Prostate gland (tissue), 2 donors: ENCODE measurements at regions not wholly inside any gene's neighbourhood (a gene's known extent, or its start where the extent isn't known, plus 50 kb on each side); places are given as distances from the start of the nearest gene placed in this dataset.

Experiments
- DNase-seq: peaks from one replicate; pipeline ENCODE4 v3.0.0-alpha.2; 2019; ENCODE audit warnings: low spot score
- H3K27ac ChIP-seq, 2 donors: fragments of 200-600 bp; sonication (generic); 2 replicates each; pipeline ENCODE4 v1.5.1; 2017 to 2019
- H3K27me3 ChIP-seq: fragments of 200-600 bp; sonication (generic); replicated peaks from 2 replicates; pipeline ENCODE4 v1.5.1; 2019; ENCODE audit not compliant: insufficient read depth
- H3K36me3 ChIP-seq, 2 donors: fragments of 200-600 bp; sonication (generic); 1 replicate in 1 of 2; 2 replicates in 1 of 2; pipeline versions ENCODE4 v1.5.1 to v1.8.1; 2017 to 2019
- H3K4me1 ChIP-seq: fragments of 200-600 bp; sonication (generic); replicated peaks from 2 replicates; pipeline ENCODE4 v1.5.1; 2019
- H3K4me3 ChIP-seq, 2 donors: fragments of 200-600 bp; sonication (generic); 2 replicates each; pipeline ENCODE4 v1.5.1; 2017 to 2019
- H3K9me3 ChIP-seq: fragments of 200-600 bp; sonication (generic); 2 replicates; pipeline ENCODE4 v1.5.1; 2017
- POLR2A ChIP-seq: fragments of 450-650 bp; IDR thresholded peaks from one replicate; pipeline ENCODE4 v1.6.1; 2016; ENCODE audit warnings: antibody characterized with exemption, mild to moderate bottlenecking
- POLR2AphosphoS5 ChIP-seq: sonication (generic); formaldehyde crosslinking; IDR thresholded peaks from one replicate; pipeline ENCODE4 v1.6.1; 2017; ENCODE audit warnings: antibody characterized with exemption
- WGBS: methylation state at CpG from one replicate; pipeline ENCODE4 v1.1.5; 2018; 5-methylcytosine and 5-hydroxymethylcytosine counted together
- intact Hi-C: fragments of 100-400 bp; cut with DNase I; formaldehyde crosslinking; loops from one replicate; pipeline ENCODE4 v1.14.2; 2022
- TF ChIP-seq, protein P1 (sequence below), 4 experiments: fragments of 200-600 bp in 2 of 4; fragments of 450-650 bp in 2 of 4; sonication (generic) in 2 of 4; IDR thresholded peaks; 1 replicate in 3 of 4; 2 replicates in 1 of 4; pipeline ENCODE4 v1.5.1; 2016 to 2019; ENCODE audit warnings: antibody characterized with exemption in 4 of 4, mild to moderate bottlenecking in 2 of 4, moderate library complexity in 2 of 4

DNA sequence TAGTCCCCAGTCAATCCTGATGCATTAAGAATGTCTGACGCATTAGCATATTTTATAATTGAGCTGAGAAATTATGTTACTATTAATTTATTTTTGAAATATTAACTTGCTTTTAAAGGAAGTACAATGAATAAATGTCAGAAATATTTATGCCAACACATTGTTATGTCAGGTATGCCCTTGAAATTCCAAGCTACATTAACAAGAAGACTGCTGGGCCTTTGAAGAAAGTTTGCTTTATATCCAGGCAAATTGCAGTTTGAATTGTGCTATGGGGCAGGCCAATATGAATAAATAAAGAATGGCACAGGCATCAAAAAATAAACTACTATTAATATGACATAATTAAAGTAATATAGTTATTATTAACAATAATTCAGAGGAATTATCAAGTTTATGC, 1391.3 kb downstream of the PLA2G4A start:
- no peak overlapping the region for H3K27ac ChIP-seq
- no peak for DNase-seq
- H3K4me1 ChIP-seq: no peaks in the 10 kb centered on the region
- intact Hi-C loops: no loop called here
- H3K27me3 ChIP-seq: no peaks in the 10 kb centered on the region
- H3K36me3 ChIP-seq: no peaks in the 10 kb centered on the region
- TF ChIP-seq POLR2A (no peak), POLR2AphosphoS5 (no peak)
- TF ChIP-seq, protein P1, sequence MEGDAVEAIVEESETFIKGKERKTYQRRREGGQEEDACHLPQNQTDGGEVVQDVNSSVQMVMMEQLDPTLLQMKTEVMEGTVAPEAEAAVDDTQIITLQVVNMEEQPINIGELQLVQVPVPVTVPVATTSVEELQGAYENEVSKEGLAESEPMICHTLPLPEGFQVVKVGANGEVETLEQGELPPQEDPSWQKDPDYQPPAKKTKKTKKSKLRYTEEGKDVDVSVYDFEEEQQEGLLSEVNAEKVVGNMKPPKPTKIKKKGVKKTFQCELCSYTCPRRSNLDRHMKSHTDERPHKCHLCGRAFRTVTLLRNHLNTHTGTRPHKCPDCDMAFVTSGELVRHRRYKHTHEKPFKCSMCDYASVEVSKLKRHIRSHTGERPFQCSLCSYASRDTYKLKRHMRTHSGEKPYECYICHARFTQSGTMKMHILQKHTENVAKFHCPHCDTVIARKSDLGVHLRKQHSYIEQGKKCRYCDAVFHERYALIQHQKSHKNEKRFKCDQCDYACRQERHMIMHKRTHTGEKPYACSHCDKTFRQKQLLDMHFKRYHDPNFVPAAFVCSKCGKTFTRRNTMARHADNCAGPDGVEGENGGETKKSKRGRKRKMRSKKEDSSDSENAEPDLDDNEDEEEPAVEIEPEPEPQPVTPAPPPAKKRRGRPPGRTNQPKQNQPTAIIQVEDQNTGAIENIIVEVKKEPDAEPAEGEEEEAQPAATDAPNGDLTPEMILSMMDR (IDR thresholded peaks at IDR 0.05): no peak
- no peak overlapping the region for H3K4me3 ChIP-seq
- no peaks in the 10 kb centered on the region for H3K9me3 ChIP-seq
- WGBS: 79% methylated on average over 1 of the region's 1 CpG

DNA sequence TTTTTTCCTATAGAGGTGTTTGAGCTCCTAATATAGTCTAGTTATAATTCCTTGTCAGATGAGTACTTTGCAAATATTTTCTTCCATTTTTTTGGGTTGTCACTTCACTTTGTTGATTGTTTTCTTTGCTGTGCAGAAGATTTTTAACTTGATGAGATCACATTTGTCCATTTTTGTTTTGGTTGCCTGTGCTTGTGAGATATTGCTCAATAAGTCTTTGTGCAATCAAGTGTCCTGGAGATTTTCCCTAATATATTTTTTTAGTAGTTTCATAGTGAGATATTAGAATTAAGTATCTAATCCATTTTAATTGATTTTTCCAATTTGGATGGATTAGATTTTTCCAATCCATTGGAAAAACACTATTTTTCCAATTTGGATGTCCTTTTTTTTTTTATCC, 1395.5 kb downstream of the PLA2G4A start:
- no peaks in the 10 kb centered on the region for H3K36me3 ChIP-seq
- no peaks in the 10 kb centered on the region for H3K4me1 ChIP-seq
- no peak for TF ChIP-seq POLR2A
- TF ChIP-seq, protein P1 (IDR thresholded peaks at IDR 0.05): no peak
- no peak for TF ChIP-seq POLR2AphosphoS5
- no peaks in the 10 kb centered on the region for H3K9me3 ChIP-seq
- intact Hi-C loops: no loop called here
- no peak overlapping the region for H3K4me3 ChIP-seq
- no peak for DNase-seq
- no peak overlapping the region for H3K27ac ChIP-seq
- H3K27me3 ChIP-seq: no peaks in the 10 kb centered on the region

DNA sequence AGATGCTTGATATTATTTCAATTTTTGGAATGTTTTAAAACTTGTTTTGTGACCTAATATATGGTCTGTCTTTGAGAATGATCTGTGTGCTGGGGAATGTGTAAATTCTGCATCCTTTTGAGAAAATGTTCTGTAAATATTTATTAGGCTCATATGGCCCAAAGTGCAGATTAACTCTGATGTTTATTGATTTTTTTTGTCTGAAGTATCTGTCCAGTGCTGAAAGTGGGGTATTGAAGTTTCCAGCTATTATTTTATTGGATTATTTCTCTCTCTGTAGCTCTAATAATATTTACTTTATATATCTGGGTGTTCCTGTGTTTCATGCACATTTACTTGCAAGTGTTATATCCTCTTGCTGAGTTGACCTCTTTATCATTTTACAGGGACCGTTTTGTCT, 1397.2 kb downstream of the PLA2G4A start:
- H3K9me3 ChIP-seq: no peaks in the 10 kb centered on the region
- TF ChIP-seq, protein P1 (IDR thresholded peaks at IDR 0.05): no peak
- TF ChIP-seq POLR2AphosphoS5: no peak
- no peak for TF ChIP-seq POLR2A
- no peaks in the 10 kb centered on the region for H3K36me3 ChIP-seq
- no peak overlapping the region for H3K4me3 ChIP-seq
- intact Hi-C loops: no loop called here
- no peaks in the 10 kb centered on the region for H3K27me3 ChIP-seq
- DNase-seq: no peak
- H3K27ac ChIP-seq: no peak overlapping the region
- WGBS: 67% methylated on average over 1 of the region's 1 CpG
- no peaks in the 10 kb centered on the region for H3K4me1 ChIP-seq

DNA sequence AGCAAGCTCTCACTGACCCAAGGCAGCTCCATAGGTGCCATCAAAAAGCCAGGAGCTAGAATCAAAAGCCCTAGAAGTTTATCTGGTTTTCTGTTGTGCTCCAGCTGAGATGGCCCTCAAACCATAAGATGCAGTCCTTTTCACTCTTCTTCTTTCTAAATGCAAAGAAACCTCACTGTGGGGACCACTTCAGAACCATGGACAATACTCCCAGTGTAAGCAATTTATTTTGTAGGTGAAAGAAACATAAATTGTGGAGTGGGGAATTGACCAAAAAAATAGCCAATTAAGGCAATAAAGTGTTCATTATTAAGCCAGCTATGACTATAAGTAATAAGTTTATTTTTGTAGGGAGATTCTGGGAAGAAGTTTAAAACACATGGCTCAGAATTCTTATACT, 1399.9 kb downstream of the PLA2G4A start:
- H3K4me3 ChIP-seq: no peak overlapping the region

DNA sequence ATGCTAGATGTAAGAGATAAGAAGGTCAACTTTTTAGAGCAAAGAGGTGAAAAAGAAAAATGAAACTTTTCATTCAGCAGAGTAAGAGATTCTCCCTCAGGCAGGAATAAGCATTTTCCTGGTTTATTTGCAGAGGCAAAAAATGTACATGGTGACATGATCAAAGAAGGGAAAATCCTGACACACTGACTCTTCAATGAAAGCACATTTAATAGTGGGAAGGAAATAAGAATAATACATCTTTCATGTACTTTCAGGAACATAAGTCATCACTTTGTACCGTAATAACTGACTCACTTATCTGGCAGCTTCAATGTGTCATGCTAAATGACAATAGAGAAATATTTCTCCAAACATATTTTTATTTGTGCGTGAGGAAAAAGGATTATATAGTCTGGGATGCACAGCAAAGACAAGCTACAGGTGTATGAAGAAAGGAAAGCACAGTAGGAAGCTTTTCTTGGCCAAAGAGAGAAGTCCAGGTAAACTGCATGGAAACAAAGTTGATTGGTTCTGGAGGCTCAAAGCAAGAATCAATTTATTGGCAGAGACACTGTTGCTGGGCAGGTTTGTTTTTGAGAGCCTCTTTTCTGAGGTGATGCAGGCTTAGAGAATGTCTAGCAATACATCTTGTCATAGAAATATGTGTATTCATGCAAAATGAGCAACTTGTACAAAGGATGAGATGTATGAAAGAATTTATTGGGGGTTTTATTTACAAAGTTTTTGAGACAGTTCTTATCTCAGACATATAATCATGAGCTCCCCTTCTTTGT, 1409.0 kb downstream of the PLA2G4A start:
- no peaks in the 10 kb centered on the region for H3K4me1 ChIP-seq
- no peaks in the 10 kb centered on the region for H3K36me3 ChIP-seq
- TF ChIP-seq POLR2AphosphoS5 (no peak), POLR2A (no peak)
- TF ChIP-seq, protein P1 (IDR thresholded peaks at IDR 0.05): no peak
- H3K9me3 ChIP-seq: no peaks in the 10 kb centered on the region
- H3K4me3 ChIP-seq: no peak overlapping the region
- DNase-seq: no peak
- H3K27me3 ChIP-seq: no peaks in the 10 kb centered on the region
- WGBS: 45% methylated on average over 2 of the region's 2 CpGs
- intact Hi-C loops: no loop called here
- H3K27ac ChIP-seq: no peak overlapping the region

More for the DNA sequence above, 1399.9 kb downstream of the PLA2G4A start:
- H3K36me3 ChIP-seq: no peaks in the 10 kb centered on the region
- intact Hi-C loops: no loop called here
- no peaks in the 10 kb centered on the region for H3K27me3 ChIP-seq
- no peaks in the 10 kb centered on the region for H3K9me3 ChIP-seq
- no peaks in the 10 kb centered on the region for H3K4me1 ChIP-seq
- no peak overlapping the region for H3K27ac ChIP-seq
- DNase-seq: no peak
- TF ChIP-seq POLR2A: no peak
